ENCODE measurements at regions not wholly inside any gene's neighbourhood (a gene's known extent, or its start where the extent isn't known, plus 50 kb on each side); places are given as distances from the start of the nearest gene placed in this dataset.

- TF ChIP-seq CTCF (optimal IDR thresholded peaks at IDR 0.05 in 1 of 3, IDR thresholded peaks at IDR 0.05 in 1 of 3, conservative IDR thresholded peaks at IDR 0.05 in 1 of 3; ENCODE audit: extremely low read depth in 1 of 3, insufficient read depth in 2 of 3, low read length in 3 of 3) (peak; percentile 42 to 63 (median 48)), EZH2 (IDR thresholded peaks at IDR 0.05; ENCODE audit: low read length) (no peak)
Measured at GRCh38 chr5:138632900-138633489, 57.8 kb upstream of the HSPA9 start.
